ENCODE measurements at regions not wholly inside any gene's neighbourhood (a gene's known extent, or its start where the extent isn't known, plus 50 kb on each side); places are given as distances from the start of the nearest gene placed in this dataset.

- H3K27me3 ChIP-seq (ENCODE audit: insufficient read depth, low read depth, severe bottlenecking) = no peaks in the 10 kb centered on the region
- TF ChIP-seq CTCF (IDR thresholded peaks at IDR 0.05; ENCODE audit: low read depth, low read length) = no peak
- no peaks in the 10 kb centered on the region for H3K9me3 ChIP-seq (ENCODE audit: severe bottlenecking)
- H3K4me3 ChIP-seq (ENCODE audit: low read depth, low read length) = no peak overlapping the region
- no peaks in the 10 kb centered on the region for H3K36me3 ChIP-seq
- H3K27ac ChIP-seq = no peak overlapping the region
- DNase-seq = no peak
Observed at GRCh38 chr11:62073061-62073460, 50.8 kb upstream of the INCENP start.

GRCh38 chr11:62071408-62071807, 52.4 kb upstream of the INCENP start:
- H3K27ac ChIP-seq = no peak overlapping the region
- H3K36me3 ChIP-seq = no peaks in the 10 kb centered on the region
- no peak overlapping the region for H3K4me3 ChIP-seq (ENCODE audit: low read depth, low read length)
- H3K9me3 ChIP-seq (ENCODE audit: severe bottlenecking) = no peaks in the 10 kb centered on the region
- no peak for DNase-seq
- TF ChIP-seq CTCF (IDR thresholded peaks at IDR 0.05; ENCODE audit: low read depth, low read length) = no peak
- H3K27me3 ChIP-seq (ENCODE audit: insufficient read depth, low read depth, severe bottlenecking) = no peaks in the 10 kb centered on the region

GRCh38 chr11:62069986-62070919, 53.6 kb upstream of the INCENP start:
- Histone ChIP-seq H3K27ac (no peak overlapping the region), H3K4me3 (ENCODE audit: low read depth, low read length) (no peak overlapping the region), H3K9me3 (ENCODE audit: severe bottlenecking) (no peaks in the 10 kb centered on the region), H3K27me3 (ENCODE audit: insufficient read depth, low read depth, severe bottlenecking) (no peaks in the 10 kb centered on the region), H3K36me3 (no peaks in the 10 kb centered on the region)
- no peak for DNase-seq
- TF ChIP-seq CTCF (IDR thresholded peaks at IDR 0.05; ENCODE audit: low read depth, low read length) = no peak

- no peak overlapping the region for H3K27ac ChIP-seq
- H3K36me3 ChIP-seq = no peaks in the 10 kb centered on the region
- DNase-seq = no peak
- no peak for TF ChIP-seq CTCF (IDR thresholded peaks at IDR 0.05; ENCODE audit: low read depth, low read length)
- H3K9me3 ChIP-seq (ENCODE audit: severe bottlenecking) = no peaks in the 10 kb centered on the region
- no peaks in the 10 kb centered on the region for H3K27me3 ChIP-seq (ENCODE audit: insufficient read depth, low read depth, severe bottlenecking)
- H3K4me3 ChIP-seq (ENCODE audit: low read depth, low read length) = no peak overlapping the region
Observed at GRCh38 chr11:62069374-62069773, 54.4 kb upstream of the INCENP start.

- no peaks in the 10 kb centered on the region for H3K9me3 ChIP-seq (ENCODE audit: severe bottlenecking)
- H3K4me3 ChIP-seq (ENCODE audit: low read depth, low read length) = no peak overlapping the region
- H3K27ac ChIP-seq = no peak overlapping the region
- no peaks in the 10 kb centered on the region for H3K36me3 ChIP-seq
- no peak for DNase-seq
- no peak for TF ChIP-seq CTCF (IDR thresholded peaks at IDR 0.05; ENCODE audit: low read depth, low read length)
- no peaks in the 10 kb centered on the region for H3K27me3 ChIP-seq (ENCODE audit: insufficient read depth, low read depth, severe bottlenecking)
Observed at GRCh38 chr11:62068730-62069129, 55.1 kb upstream of the INCENP start.
